ENCODE measurements at regions not wholly inside any gene's neighbourhood (a gene's known extent, or its start where the extent isn't known, plus 50 kb on each side); places are given as distances from the start of the nearest gene placed in this dataset.

DNA sequence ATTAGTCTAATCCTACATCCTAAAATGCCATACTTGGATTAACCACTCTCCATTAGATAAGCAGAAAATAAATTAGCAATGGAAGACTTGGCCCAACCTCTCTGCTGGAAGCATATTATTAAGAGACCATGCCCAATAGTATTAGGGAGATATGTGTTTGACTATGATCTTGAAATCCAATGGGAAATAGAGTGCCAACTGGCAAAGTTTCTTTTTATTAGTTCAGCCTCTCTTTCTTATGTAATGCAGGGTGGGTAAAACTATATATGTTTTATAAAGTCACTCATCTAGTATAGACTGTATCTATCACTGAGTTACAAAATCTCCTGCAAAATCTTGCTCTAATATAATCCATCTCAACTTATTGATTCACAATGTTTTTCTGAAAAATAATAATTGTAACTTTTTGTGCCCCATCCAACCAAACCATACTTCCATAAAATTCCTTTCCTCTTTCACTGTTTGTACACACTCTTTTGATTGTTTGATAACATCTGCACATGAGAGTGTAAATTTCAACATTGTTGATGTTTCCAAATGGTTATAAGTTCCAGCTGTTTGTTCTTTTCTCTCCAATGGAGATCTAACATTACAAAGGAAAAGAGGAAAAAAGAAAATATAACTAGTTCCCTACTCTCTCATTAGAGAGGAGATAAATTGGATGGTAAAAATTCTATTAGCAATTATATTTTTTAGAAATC is 408.1 kb upstream of the ADGRL2 start:
- DNase-seq (ENCODE audit: low spot score), result no peak

GRCh38 chr1:81391125-81391828 is 409.5 kb upstream of the ADGRL2 start:
- no peak for DNase-seq (ENCODE audit: low spot score)

DNA sequence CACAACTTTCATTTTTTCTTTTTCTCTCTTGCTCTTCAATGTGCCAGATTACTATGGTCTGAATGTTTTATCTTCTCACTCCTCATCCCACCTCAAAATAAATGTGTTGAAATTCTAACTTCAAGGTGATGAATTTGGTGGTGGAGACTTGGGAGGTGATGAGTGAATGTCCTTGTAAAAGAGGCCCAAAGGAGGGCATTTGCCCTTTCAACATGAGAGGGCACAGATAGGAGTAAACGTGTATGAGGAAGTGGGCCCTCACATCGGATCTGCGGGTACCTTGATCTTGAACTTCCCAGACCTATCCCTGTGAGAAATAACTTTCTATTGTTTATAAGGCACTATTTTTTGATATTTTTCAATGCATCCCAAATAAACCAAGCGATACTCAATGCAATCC is 412.3 kb upstream of the ADGRL2 start:
- no peak for DNase-seq (ENCODE audit: low spot score)

GRCh38 chr1:81387446-81387845 is 413.3 kb upstream of the ADGRL2 start:
- DNase-seq (ENCODE audit: low spot score), result no peak

DNA sequence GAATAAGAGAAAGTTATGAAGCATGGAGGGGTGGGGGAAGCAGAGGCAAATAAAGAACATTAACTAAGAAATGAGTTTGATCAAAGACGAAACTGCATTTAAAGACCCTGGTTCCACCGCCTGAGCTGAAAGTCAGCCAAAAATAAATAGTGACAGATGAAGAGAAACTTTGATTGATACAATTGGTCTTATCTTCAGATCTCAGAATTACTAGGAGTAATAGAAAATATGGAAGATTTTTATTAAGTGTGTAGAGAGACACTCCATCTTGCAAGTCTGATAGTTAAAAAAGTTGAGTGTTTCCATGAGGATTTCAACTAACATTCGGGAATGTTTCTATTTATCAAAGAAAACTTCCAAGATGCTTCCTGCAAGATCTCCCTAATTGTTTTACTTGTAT is 418.2 kb upstream of the ADGRL2 start:
- DNase-seq (ENCODE audit: low spot score), result no peak

DNA sequence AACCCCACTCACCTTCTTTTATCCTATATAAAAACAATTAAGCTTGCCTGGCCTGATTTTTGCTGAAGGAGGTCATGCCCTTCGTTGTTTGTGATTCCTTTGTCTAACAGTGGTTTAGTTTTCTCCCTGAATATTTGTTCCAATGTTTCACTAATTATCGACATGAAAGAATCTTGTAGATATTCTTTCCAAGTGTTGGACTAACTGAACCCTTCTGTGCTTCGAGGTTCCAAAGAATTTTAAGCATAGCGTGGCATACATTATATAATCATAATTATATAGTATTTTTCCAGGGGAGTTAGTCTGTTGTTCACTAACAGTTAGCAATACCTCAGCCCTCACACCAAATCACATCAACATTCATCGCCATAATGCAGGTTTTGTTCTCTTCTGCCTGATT is 418.9 kb upstream of the ADGRL2 start:
- no peak for DNase-seq (ENCODE audit: low spot score)

DNA sequence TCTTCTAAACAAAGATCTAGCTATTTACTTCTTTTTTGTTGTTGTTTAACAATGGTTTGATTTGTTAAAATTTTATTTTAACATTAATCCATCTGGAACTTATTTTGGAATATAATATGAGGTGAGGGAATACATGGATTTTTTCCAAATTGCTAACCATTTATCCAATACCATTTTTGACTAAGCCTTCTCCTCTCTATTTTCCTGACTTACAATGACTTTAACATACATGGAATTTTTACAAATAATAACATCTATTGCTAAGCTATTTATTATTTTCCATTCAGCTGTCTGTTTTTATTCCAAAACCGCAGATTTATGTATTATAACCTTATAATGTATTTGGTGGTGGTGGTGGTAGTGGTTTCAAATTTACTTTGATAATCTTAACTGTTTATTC is 420.3 kb upstream of the ADGRL2 start:
- DNase-seq (ENCODE audit: low spot score), result no peak

DNA sequence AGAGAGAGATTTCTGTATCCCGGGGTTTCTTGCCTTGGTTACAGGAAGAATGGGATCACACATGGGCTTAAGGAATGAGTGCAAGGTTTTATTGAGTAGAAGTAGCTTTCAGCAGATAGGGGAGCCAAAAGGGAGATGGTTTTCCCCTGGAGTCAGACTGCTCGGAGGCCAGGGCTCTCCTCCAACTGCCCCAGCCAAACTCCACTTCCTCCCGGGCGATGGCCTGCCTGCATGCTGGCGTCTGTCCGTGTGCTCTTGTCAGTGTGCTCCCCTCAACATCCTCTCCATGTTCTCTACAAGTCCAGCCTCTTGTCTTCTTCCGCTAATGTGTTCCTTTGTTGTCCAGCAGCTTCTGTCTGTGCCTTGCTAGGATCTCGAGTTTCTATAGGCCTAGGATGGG is 421.3 kb upstream of the ADGRL2 start:
- no peak for DNase-seq (ENCODE audit: low spot score)

DNA sequence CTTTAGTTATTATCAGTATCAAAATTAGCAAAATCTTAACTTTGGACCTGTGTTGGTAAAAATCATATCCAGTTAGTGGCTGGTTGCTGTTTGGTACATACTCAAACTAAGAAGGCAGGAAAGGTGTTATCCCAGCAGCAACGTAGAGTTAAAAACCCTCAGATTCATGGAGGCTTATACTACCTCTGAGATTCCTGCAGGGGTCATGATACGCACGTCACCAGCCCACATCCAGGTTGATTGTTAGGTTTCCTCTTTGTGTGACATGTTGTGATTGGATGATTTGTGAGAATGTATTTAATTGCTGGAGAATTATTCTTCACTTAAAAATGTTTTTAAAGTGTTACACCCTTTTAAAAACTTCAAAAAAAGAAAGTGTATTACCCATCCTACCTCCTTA is 423.3 kb upstream of the ADGRL2 start:
- DNase-seq (ENCODE audit: low spot score), result no peak

DNA sequence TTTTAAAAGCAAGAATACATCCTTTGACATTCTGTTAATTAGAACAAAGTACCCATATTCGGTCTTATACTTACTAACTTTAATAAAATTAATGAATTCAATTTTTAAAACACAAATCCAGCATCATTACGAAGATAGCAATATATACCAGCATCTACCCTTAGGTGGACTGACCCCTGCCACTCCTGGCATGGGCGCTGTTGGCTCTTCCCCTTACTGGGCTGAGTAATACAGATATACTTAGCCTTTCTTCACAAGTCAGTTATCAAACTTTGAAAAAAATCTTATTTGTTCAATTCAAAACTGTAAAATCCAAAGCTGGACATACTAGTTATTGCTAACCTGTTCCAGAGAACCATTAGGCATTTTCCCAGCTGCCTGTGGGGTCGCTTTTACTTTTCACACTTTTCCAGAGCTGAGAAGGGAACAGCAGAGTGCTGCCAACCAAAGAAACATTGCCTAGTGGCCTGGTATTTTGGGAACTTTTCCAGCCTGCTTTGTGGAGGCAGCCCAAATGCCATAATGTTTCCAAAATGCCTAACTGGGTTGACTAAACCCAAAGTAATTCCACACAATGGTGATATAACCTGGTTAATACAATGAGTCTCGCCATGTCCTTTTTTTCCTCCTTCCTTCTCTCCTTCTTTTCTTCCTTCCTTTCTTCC is 424.7 kb upstream of the ADGRL2 start:
- DNase-seq (ENCODE audit: low spot score), result no peak

- no peak for DNase-seq (ENCODE audit: low spot score)
Measured at GRCh38 chr1:81374481-81374880, 426.3 kb upstream of the ADGRL2 start.

DNA sequence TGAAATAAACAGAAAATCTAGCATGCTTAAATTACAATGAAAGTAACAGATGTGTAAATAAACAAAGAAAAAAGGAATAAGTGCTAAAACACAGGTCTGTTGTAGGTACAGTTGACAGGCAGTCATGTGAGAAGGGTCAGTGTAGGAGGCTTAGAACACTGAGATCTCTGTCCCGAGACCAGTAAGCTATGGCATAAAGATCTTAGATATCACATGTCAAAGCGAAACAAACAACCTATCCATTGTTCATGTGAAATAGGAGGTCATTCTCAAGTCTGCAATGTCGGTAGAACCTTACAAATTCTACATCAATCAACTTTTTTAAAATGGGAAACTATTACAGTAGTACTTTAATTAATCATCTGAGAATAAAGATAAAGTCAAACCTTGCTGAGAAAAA is 428.9 kb upstream of the ADGRL2 start:
- no peak for DNase-seq (ENCODE audit: low spot score)

DNA sequence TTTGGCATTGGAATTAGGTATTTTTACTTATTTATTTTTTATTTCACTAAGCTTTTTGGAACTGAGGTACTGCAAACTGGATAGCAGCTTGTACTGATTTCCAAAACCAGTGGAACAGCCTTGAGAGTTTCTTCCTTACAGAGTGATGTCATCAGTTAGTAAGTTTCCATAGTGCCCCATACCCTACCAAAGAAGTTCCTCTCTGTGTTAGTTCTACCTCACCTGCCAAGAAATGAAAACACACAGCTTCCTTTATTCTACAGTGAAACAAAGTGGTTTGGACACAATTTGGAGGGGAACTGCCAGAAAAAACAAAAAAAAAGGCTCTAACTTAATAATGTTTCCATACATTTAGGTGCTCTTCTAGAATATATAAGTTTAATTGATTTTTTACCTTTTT is 430.9 kb upstream of the ADGRL2 start:
- DNase-seq (ENCODE audit: low spot score), result no peak

DNA sequence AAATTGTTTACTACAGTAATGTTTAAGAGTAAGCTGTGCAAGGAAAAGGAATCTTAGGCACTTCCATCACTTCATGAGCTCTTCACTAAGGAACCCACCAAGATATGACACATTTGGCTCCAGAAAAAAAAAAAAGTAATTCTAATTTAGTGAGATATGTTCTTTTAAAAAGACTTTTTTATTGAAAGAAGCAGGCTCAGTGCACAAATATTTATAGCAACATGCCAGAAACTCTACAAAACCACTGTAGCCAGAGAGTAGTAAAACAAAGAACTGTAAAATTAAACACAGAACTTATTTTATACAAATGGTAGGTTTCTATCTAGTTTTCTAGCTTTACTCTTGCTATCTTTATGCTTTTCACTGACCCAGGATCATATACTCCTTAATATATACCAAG is 434.6 kb upstream of the ADGRL2 start:
- no peak for DNase-seq (ENCODE audit: low spot score)

DNA sequence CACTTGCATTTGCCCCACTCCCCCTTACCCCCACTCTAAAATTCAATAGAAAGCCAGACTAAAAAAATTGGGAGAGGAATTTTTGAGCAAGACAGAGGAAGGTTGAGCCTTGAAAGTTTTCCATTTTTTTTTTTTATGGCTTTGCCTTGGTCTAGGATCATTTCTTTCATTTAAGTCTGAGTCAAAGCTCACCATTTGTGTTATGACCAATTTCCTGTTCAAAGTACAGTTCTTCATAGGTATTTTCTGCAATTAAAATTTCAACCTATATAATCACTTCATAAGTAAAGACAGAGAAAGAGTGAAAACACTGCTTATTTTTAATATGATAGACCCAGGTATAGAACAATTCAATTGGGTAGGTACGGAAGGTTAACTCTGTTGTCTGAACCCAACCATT is 436.6 kb upstream of the ADGRL2 start:
- no peak for DNase-seq (ENCODE audit: low spot score)

GRCh38 chr1:81358151-81358550 is 442.6 kb upstream of the ADGRL2 start:
- DNase-seq (ENCODE audit: low spot score), result no peak

DNA sequence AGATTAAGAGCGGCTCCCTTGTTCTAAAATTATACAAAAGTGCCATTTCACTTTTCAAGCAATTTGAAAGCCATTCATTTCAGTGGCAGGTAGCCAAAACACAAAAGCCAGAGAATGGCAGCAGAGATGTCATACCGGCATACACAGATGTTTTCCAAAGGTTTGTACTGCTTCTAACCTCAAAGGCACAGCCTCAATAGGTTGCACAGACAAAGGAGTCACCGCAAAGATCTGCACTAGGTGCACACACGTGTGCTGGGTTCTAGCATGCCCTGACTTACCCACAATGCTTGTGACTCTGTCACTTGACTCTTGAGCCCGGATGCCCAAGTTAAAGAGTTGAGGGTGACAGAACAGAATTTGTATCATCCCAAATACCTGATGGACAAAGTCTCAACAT is 448.9 kb upstream of the ADGRL2 start:
- no peak for DNase-seq (ENCODE audit: low spot score)

DNA sequence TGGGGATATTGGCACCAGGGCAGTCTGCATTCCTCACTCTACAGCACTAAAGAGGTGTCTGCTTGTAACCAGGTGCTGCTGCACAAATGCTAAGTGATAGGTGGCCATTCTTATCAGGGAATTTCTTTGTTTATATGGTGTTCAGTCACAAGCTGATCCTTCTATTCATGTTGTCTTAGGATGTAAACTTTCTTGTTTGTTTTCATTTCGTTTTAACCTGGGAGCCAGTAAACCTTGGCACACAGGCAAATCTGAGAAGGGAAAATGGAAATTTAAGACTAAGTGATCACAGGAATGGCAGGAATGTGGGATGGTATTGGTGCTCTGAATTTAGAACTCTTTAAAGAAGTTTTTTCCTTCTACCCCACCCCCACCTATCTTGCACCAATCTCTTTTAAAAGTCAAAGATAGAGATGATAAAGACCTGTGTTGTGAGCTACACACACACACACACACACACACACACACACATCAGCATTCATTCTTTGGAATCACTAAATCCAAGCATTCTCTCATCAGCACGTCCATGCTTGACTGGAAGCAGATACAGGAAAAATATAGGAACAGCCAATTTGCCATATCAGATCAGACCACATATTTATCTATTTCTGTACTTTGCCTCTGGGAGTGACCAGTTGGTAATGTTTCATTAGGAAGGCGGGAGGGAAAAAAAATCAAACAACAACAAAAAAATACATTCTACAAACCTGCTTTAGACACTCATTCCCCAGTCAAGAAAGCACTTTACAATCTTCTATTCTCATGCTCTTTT is 451.4 kb upstream of the ADGRL2 start:
- no peak for DNase-seq (ENCODE audit: low spot score)

- no peak for DNase-seq (ENCODE audit: low spot score)
Measured at GRCh38 chr1:81345110-81345509, 455.6 kb upstream of the ADGRL2 start.

DNA sequence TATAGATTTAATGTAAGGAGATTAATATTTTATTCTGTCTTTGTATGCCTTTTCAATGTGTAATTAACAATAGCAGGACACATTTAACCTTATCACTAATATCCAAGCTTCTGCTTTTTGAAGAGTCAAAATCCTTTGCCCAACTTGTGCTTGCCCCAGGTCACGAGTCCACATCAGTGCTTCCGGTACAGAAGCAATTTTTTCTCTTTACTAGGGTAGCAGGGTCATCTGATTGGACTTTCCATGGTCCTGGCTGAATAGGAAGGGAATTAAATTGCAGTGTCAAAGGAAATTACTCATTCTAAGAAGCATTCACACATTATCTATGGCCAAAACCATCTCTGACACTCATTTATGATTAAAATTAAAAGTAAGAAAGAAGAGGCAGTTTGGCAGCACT is 460.5 kb upstream of the ADGRL2 start:
- DNase-seq (ENCODE audit: low spot score), result no peak

GRCh38 chr1:81337226-81337625 is 463.5 kb upstream of the ADGRL2 start:
- DNase-seq (ENCODE audit: low spot score), result no peak

DNA sequence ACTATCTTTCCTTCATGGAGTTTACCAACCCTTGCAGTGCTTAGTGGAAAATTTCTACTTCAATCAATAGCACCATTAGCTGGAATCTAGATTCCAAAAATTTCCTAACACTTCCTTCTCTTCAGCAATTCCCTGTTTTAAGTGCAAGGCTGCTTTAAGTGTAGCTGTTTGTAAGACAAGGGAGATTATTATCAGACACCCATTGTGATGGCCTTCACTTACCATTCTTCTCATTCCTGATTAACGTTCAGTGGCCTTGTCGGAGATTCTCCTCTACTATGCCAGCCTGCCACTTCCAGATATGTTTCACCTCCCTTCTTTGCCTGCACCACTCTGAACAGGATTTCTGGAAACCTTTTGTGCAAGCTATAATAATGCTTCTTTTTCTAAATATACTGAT is 464.9 kb upstream of the ADGRL2 start:
- no peak for DNase-seq (ENCODE audit: low spot score)

DNA sequence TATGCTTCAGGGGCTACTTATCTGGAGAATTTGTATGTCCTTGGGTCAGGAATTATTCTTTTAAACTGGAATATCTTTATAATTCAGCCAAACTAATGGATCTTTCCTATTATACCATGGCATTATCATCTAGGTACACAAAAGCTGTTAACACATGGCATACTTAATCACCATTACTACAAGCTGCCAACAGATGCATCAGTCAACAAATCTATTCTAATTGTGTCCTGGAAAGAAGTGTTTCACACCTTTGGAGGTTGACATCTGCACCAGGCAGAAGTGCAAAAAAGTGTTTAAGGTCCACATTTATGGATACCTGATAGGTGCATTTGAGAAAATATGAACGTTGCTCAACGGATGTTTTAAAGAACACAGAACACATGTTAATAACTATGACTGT is 470.2 kb upstream of the ADGRL2 start:
- no peak for DNase-seq (ENCODE audit: low spot score)
